HG03135 (cell line): ENCODE measurements at regions not wholly inside any gene's neighbourhood (a gene's known extent, or its start where the extent isn't known, plus 50 kb on each side); places are given as distances from the start of the nearest gene placed in this dataset.

ENCODE experiments used
- ATAC-seq: cut with Tn5 transposase; IDR thresholded peaks from one replicate; pipeline ENCODE4 v1.9.1; 2021; ENCODE audit warnings: mild to moderate bottlenecking, moderate library complexity; ENCODE audit not compliant: unreplicated experiment

GRCh38 chrX:23524467-23524866 lies 142.8 kb upstream of the PRDX4 start:
- no peak for ATAC-seq

DNA sequence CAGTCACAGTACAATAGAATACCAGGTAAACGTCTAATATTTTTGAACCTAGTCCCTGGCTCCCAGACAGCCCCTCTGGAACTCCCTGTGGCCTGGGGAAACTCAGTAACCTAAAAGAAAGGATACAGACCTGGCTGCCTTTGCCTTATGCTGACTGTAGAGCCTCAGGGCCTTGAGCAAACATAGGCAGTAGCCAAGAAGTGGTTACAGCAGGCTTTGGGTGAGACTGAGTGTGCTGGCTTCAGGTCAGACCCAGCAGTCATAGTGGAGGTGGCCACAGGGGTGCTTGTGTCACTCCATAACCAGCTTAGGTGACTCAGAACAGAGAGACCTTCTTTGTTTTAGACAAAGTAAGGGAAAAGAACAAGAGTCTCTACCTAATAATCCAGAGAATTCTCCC lies 141.8 kb upstream of the PRDX4 start:
- no peak for ATAC-seq

- no peak for ATAC-seq
Observed at GRCh38 chrX:23540532-23540931, 126.8 kb upstream of the PRDX4 start.

DNA sequence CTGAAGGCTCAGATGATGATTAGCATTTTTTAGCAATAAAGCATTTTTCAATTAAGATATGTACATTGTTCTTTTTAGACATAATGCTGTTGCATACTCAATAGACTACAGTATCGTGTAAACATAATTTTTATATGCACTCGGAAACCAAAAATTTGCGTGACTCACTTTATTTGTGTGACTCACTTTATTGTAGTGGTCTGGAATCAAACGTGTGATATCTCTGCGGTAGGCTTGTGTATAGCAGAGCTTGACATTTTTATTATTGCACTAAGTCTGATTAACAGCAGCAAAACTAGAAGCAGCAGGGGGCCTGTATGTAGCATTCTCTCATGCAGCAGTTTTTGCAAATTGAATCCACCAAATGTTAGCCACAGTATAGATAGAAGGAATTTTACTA lies 119.1 kb upstream of the PRDX4 start:
- no peak for ATAC-seq

- ATAC-seq, result no peak
Observed at GRCh38 chrX:23552303-23552702, 115.0 kb upstream of the PRDX4 start.

GRCh38 chrX:23554304-23554703 lies 113.0 kb upstream of the PRDX4 start:
- ATAC-seq, result no peak

DNA sequence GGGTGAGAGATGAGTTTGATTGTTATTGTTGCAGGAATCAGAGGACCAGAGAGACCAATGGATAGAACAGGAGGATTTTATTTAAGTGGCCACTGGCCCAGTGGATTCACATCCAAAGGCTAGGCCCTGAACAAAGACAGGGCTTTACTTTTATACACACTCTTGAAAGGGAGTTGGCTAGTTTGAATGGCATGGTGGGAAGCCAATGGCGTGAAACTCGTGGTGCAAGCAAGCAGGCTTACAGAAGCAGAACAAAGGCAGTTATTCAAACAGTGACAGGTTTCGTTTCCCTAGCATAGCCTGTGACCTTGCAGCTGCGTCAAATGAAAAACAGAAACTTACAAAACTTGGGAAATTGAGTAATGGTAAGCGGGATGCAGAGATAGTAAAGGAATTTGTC lies 110.2 kb upstream of the PRDX4 start:
- no peak for ATAC-seq

DNA sequence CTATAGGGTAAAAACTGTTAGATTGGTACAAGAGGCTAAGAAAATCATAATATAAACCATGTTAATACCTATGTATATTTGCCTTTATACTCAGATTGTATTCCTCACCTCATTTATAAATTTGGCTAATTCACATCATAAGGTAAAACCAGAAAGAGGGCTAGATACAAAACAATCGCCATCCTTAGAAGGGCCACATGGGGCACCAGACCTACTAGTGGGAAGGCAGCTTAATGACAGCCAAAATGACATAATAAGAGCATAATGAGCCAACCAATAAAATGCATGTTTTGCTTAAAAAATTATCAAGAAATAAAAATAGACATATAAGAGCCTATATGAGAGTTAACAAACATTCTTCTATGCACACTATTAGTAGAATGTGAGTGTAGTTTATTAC lies 107.3 kb upstream of the PRDX4 start:
- no peak for ATAC-seq

- no peak for ATAC-seq
Observed at GRCh38 chrX:23570674-23571343, 96.5 kb upstream of the PRDX4 start.

GRCh38 chrX:23575281-23575680 lies 92.0 kb upstream of the PRDX4 start:
- no peak for ATAC-seq

- no peak for ATAC-seq
Observed at GRCh38 chrX:23578079-23578478, 89.2 kb upstream of the PRDX4 start.

- no peak for ATAC-seq
Observed at GRCh38 chrX:23589496-23589895, 77.8 kb upstream of the PRDX4 start.

- no peak for ATAC-seq
Observed at GRCh38 chrX:23592741-23593140, 74.6 kb upstream of the PRDX4 start.

- no peak for ATAC-seq
Observed at GRCh38 chrX:23598575-23598974, 68.7 kb upstream of the PRDX4 start.

- ATAC-seq, result no peak
Observed at GRCh38 chrX:23603501-23603900, 63.8 kb upstream of the PRDX4 start.

DNA sequence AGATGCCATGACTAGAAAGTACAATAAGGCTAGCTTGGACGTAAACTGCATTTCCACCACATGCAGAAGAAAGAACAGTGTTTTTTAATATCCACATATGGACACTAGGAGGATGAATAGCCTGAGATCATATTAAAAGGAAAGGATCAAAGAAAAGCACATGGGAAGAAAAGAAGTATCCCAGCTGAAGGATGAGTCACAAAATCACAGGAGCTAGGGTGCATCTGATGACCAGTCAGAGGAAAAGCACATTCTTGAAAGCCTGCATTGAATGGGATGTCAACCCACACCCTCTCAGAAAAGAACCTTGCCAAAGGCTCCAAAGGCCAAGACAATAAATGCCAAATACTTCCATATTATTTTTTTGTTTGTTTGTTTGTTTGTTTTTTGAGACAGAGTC lies 56.8 kb upstream of the PRDX4 start:
- no peak for ATAC-seq

DNA sequence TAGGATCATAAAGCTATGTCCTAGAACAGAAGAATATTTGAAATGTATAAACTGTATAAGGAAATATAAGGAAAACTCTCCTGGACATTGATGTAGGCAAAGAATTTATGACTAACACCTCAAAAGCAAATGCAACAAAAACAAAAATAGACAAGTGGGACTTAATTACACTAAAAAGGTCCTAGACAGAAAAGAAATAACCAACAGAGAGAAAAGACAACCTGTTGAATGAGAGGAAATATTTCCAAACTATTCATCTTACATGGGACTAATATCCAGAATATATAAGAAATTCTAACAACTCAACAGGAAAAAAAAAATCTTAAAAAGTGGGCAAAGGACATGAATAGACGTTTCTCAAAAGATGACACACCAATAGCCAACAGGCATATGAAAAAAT lies 54.4 kb upstream of the PRDX4 start:
- ATAC-seq, result no peak

DNA sequence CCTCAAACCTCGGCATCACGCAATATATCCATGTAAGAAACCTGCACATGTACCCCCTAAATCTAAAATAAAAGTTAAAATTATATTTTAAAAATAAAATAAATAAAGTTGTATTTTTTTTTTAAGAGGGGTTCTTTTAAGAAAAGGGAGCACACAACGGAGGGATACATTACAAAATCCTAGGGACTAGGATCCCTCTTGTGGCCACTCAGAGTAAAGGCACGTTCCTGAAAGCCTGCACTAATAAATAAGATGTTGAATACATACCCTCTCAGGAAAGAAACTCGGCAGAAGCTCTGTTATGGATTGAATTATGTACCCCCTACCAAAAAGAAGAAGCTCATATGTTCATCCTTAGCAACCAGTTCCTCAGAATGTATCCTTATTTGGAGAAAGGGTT lies 50.9 kb upstream of the PRDX4 start:
- peak; percentile 60 for ATAC-seq
